Large intestine (tissue), 3 donors: ENCODE measurements at regions not wholly inside any gene's neighbourhood (a gene's known extent, or its start where the extent isn't known, plus 50 kb on each side); places are given as distances from the start of the nearest gene placed in this dataset.

Experiments
- DNase-seq, 2 donors: peaks; one replicate each; pipeline versions ENCODE4 v3.0.0 to v3.0.0-alpha.2; 2013
- H3K27ac ChIP-seq: one replicate; pipeline ENCODE4 v1.5.1; 2013; ENCODE audit warnings: low read length
- H3K27me3 ChIP-seq: 2 replicates; pipeline ENCODE4 v1.6.1; 2013; ENCODE audit warnings: low read length; ENCODE audit not compliant: control insufficient read depth, insufficient read depth
- H3K36me3 ChIP-seq: 2 replicates; pipeline ENCODE4 v1.6.1; 2013; ENCODE audit warnings: low read length; ENCODE audit not compliant: control insufficient read depth, insufficient read depth
- H3K4me1 ChIP-seq: one replicate; pipeline ENCODE4 v1.6.1; 2013; ENCODE audit warnings: low read length; ENCODE audit not compliant: control insufficient read depth, insufficient read depth
- H3K4me3 ChIP-seq: one replicate; pipeline ENCODE4 v1.5.1; 2013; ENCODE audit warnings: low read length
- H3K9me3 ChIP-seq: one replicate; pipeline ENCODE4 v1.6.1; 2013; ENCODE audit warnings: mild to moderate bottlenecking, low read depth, low read length, moderate library complexity; ENCODE audit not compliant: control insufficient read depth
- WGBS: methylation state at CpG from one replicate; pipeline ENCODE4 v1.1.5; 2013; ENCODE audit warnings: low lambda C conversion rate; ENCODE audit not compliant: insufficient coverage; 5-methylcytosine and 5-hydroxymethylcytosine counted together

GRCh38 chr5:33341351-33341750, 99.4 kb upstream of the TARS1 start:
- whole genome bisulfite sequencing = 93% methylated on average over 2 of the region's 4 CpGs
- Histone ChIP-seq H3K36me3 (no peaks in the 10 kb centered on the region), H3K27ac (no peak overlapping the region)

GRCh38 chr5:33343676-33344327, 97.0 kb upstream of the TARS1 start:
- Histone ChIP-seq H3K4me3 (no peak overlapping the region), H3K36me3 (no peaks in the 10 kb centered on the region), H3K4me1 (no peaks in the 10 kb centered on the region), H3K9me3 (no peaks in the 10 kb centered on the region), H3K27me3 (no peaks in the 10 kb centered on the region), H3K27ac (no peak overlapping the region)
- WGBS = no CpG with 5 or more reads among the region's 3 CpGs
- DNase-seq = no peak

More at GRCh38 chr5:33341351-33341750, 99.4 kb upstream of the TARS1 start:
- H3K27me3 ChIP-seq = no peaks in the 10 kb centered on the region
- H3K4me3 ChIP-seq = no peak overlapping the region
- no peaks in the 10 kb centered on the region for H3K4me1 ChIP-seq
- no peaks in the 10 kb centered on the region for H3K9me3 ChIP-seq
- no peak for DNase-seq

- DNase-seq = no peak
- WGBS = no CpG with 5 or more reads among the region's 1 CpG
- Histone ChIP-seq H3K36me3 (no peaks in the 10 kb centered on the region), H3K27me3 (no peaks in the 10 kb centered on the region), H3K4me3 (no peak overlapping the region), H3K27ac (no peak overlapping the region), H3K4me1 (no peaks in the 10 kb centered on the region), H3K9me3 (no peaks in the 10 kb centered on the region)
Measured at GRCh38 chr5:33346534-33346933, 94.2 kb upstream of the TARS1 start.

GRCh38 chr5:33361781-33362180, 79.0 kb upstream of the TARS1 start:
- Histone ChIP-seq H3K4me3 (no peak overlapping the region), H3K4me1 (no peaks in the 10 kb centered on the region), H3K27ac (no peak overlapping the region), H3K36me3 (no peaks in the 10 kb centered on the region), H3K9me3 (no peaks in the 10 kb centered on the region), H3K27me3 (no peaks in the 10 kb centered on the region)
- no peak for DNase-seq
- no CpG with 5 or more reads among the region's 1 CpG for WGBS

- WGBS = no CpG with 5 or more reads among the region's 4 CpGs
- Histone ChIP-seq H3K4me1 (no peaks in the 10 kb centered on the region), H3K27ac (no peak overlapping the region), H3K27me3 (no peaks in the 10 kb centered on the region), H3K4me3 (no peak overlapping the region), H3K36me3 (no peaks in the 10 kb centered on the region), H3K9me3 (no peaks in the 10 kb centered on the region)
- peak in 1 of 2 donors; percentile 11 for DNase-seq
Measured at GRCh38 chr5:33362915-33363314, 77.8 kb upstream of the TARS1 start.

- no peak for DNase-seq
- H3K4me1 ChIP-seq = no peaks in the 10 kb centered on the region
- no CpG with 5 or more reads among the region's 3 CpGs for WGBS
- no peaks in the 10 kb centered on the region for H3K36me3 ChIP-seq
- H3K9me3 ChIP-seq = no peaks in the 10 kb centered on the region
- H3K27me3 ChIP-seq = no peaks in the 10 kb centered on the region
- no peak overlapping the region for H3K4me3 ChIP-seq
- no peak overlapping the region for H3K27ac ChIP-seq
Measured at GRCh38 chr5:33363537-33363936, 77.2 kb upstream of the TARS1 start.

GRCh38 chr5:33364406-33364805, 76.4 kb upstream of the TARS1 start:
- no peaks in the 10 kb centered on the region for H3K36me3 ChIP-seq
- no peaks in the 10 kb centered on the region for H3K9me3 ChIP-seq
- no peak for DNase-seq
- WGBS = 83% methylated on average over 1 of the region's 2 CpGs
- no peaks in the 10 kb centered on the region for H3K27me3 ChIP-seq
- H3K4me3 ChIP-seq = no peak overlapping the region
- H3K4me1 ChIP-seq = no peaks in the 10 kb centered on the region
- H3K27ac ChIP-seq = no peak overlapping the region

GRCh38 chr5:33367416-33367815, 73.3 kb upstream of the TARS1 start:
- WGBS = 100% methylated on average over 1 of the region's 3 CpGs
- no peaks in the 10 kb centered on the region for H3K4me1 ChIP-seq
- no peaks in the 10 kb centered on the region for H3K27me3 ChIP-seq
- H3K36me3 ChIP-seq = no peaks in the 10 kb centered on the region
- no peaks in the 10 kb centered on the region for H3K9me3 ChIP-seq
- H3K27ac ChIP-seq = no peak overlapping the region
- H3K4me3 ChIP-seq = no peak overlapping the region
- no peak for DNase-seq

- H3K36me3 ChIP-seq = no peaks in the 10 kb centered on the region
- no peaks in the 10 kb centered on the region for H3K9me3 ChIP-seq
- no CpG with 5 or more reads among the region's 5 CpGs for WGBS
- H3K27me3 ChIP-seq = no peaks in the 10 kb centered on the region
- no peak overlapping the region for H3K4me3 ChIP-seq
- DNase-seq = no peak
- no peak overlapping the region for H3K27ac ChIP-seq
- no peaks in the 10 kb centered on the region for H3K4me1 ChIP-seq
Measured at GRCh38 chr5:33369485-33370465, 71.0 kb upstream of the TARS1 start.

- Histone ChIP-seq H3K36me3 (no peaks in the 10 kb centered on the region), H3K4me1 (no peaks in the 10 kb centered on the region), H3K27me3 (no peaks in the 10 kb centered on the region), H3K4me3 (no peak overlapping the region), H3K9me3 (no peaks in the 10 kb centered on the region), H3K27ac (no peak overlapping the region)
- DNase-seq = no peak
- 100% methylated on average over 1 of the region's 2 CpGs for WGBS
Measured at GRCh38 chr5:33370466-33370859, 70.3 kb upstream of the TARS1 start.
